Esophagus mucosa (tissue), 1 donor: ENCODE measurements at regions not wholly inside any gene's neighbourhood (a gene's known extent, or its start where the extent isn't known, plus 50 kb on each side); places are given as distances from the start of the nearest gene placed in this dataset.

ENCODE experiments used
- ATAC-seq: fragments of 200-7000 bp; cut with Tn5 transposase; one replicate; pipeline ENCODE4 v1.9.1; 2020
- donor health status: DM: yes; HTN: yes; CAD: no.

- no peak for ATAC-seq
Observed at GRCh38 chr15:81768773-81769172, 277.0 kb downstream of the MEX3B start.

- no peak for ATAC-seq
Observed at GRCh38 chr15:81766829-81767475, 278.9 kb downstream of the MEX3B start.

- no peak for ATAC-seq
Observed at GRCh38 chr15:81765816-81766215, 280.0 kb downstream of the MEX3B start.

GRCh38 chr15:81763304-81763703 is 282.5 kb downstream of the MEX3B start:
- ATAC-seq = no peak

- ATAC-seq = no peak
Observed at GRCh38 chr15:81760686-81761085, 285.1 kb downstream of the MEX3B start.

GRCh38 chr15:81758818-81759284 is 287.0 kb downstream of the MEX3B start:
- ATAC-seq = no peak

GRCh38 chr15:81755626-81756025 is 290.2 kb downstream of the MEX3B start:
- ATAC-seq = no peak

GRCh38 chr15:81754078-81754477 is 291.7 kb downstream of the MEX3B start:
- ATAC-seq = no peak

- ATAC-seq = no peak
Observed at GRCh38 chr15:81752974-81753373, 292.8 kb downstream of the MEX3B start.

- peak; percentile 55 for ATAC-seq
Observed at GRCh38 chr15:81752546-81752942, 293.3 kb downstream of the MEX3B start.

GRCh38 chr15:81751816-81752545 is 293.8 kb downstream of the MEX3B start:
- no peak for ATAC-seq

GRCh38 chr15:81751256-81751655 is 294.6 kb downstream of the MEX3B start:
- no peak for ATAC-seq

GRCh38 chr15:81749716-81750375 is 296.0 kb downstream of the MEX3B start:
- ATAC-seq = no peak

GRCh38 chr15:81747482-81747881 is 298.3 kb downstream of the MEX3B start:
- no peak for ATAC-seq

- no peak for ATAC-seq
Observed at GRCh38 chr15:81747026-81747425, 298.8 kb downstream of the MEX3B start.

- no peak for ATAC-seq
Observed at GRCh38 chr15:81744364-81744763, 301.5 kb downstream of the MEX3B start.

- ATAC-seq = no peak
Observed at GRCh38 chr15:81740416-81740815, 305.4 kb downstream of the MEX3B start.

- ATAC-seq = no peak
Observed at GRCh38 chr15:81729340-81729739, 316.5 kb downstream of the MEX3B start.

- no peak for ATAC-seq
Observed at GRCh38 chr15:81728726-81729125, 317.1 kb downstream of the MEX3B start.

GRCh38 chr15:81725590-81725989 is 320.2 kb downstream of the MEX3B start:
- no peak for ATAC-seq

- ATAC-seq = no peak
Observed at GRCh38 chr15:81724536-81724935, 321.3 kb downstream of the MEX3B start.

- peak; percentile 10 for ATAC-seq
Observed at GRCh38 chr15:81723701-81724100, 322.1 kb downstream of the MEX3B start.

GRCh38 chr15:81723113-81723651 is 322.6 kb downstream of the MEX3B start:
- ATAC-seq = peak; percentile 74
